GM21447 (cell line): ENCODE measurements at regions not wholly inside any gene's neighbourhood (a gene's known extent, or its start where the extent isn't known, plus 50 kb on each side); places are given as distances from the start of the nearest gene placed in this dataset.
"Not testable (repeated sequence)": the region's sequence is repeated elsewhere in the genome, so short reads cannot be mapped to it uniquely, and the experiment has no call there.

Source experiments
- ATAC-seq: cut with Tn5 transposase; IDR thresholded peaks from one replicate; pipeline ENCODE4 v1.9.1; 2021; ENCODE audit not compliant: unreplicated experiment

GRCh38 chr2:184304006-184304405 lies 294.3 kb upstream of the ZNF804A start:
- ATAC-seq, result no peak

DNA sequence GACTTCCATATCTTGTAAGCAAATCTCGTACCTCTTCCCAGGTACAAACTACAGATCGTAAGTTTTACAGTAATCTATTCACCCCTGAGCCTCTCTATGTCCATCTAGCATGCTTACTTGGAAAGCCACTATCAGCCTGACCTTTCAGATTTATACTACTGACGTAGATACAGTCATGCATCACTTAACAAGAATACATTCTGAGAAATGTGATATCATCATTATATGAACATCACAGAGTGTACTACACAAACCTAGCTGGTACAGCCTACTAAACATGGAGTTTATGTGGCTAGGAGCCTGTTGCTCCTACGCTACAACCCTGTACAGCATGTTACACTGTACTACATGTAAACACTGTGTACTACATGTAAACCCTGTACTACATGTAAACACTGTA lies 293.2 kb upstream of the ZNF804A start:
- no peak for ATAC-seq

GRCh38 chr2:184308706-184309105 lies 289.6 kb upstream of the ZNF804A start:
- no peak for ATAC-seq

DNA sequence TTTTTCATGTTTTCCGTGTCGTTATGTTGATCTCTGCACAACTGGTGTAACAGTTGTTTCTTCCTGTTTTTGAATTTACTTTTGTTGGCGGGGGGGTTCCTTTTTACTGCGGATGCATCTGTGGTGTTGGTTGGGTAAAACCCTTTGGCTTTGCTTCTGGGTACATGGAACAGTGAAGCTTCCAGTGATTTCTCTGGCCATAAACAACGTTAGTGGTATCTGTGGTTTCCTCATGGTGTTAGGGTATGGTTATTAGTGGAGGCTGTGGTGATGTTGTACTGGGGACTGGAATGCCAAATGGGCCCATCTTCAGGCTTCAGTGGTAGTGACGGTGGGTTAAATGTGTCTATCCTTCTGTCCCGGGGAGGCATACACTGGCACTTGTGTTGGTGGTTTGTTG lies 285.4 kb upstream of the ZNF804A start:
- no peak for ATAC-seq

DNA sequence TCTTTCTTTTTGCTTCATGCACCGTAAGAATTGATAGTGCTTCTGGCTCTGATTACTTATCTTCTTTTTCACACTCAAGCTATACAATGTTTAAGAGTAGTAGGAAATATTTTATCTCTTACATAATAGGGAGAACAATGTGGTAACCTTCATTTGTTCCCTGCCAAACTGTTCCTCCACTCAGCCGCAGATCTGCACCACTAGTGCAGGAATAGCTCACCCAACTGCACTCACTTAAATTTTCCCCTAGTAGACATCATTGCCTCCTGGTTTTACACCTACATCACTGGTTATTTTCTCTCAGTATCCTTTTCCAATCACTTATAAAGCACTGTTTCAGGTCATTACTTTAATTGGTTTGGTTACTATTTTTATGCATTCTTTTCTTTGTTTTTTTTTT lies 283.5 kb upstream of the ZNF804A start:
- ATAC-seq, result no peak

DNA sequence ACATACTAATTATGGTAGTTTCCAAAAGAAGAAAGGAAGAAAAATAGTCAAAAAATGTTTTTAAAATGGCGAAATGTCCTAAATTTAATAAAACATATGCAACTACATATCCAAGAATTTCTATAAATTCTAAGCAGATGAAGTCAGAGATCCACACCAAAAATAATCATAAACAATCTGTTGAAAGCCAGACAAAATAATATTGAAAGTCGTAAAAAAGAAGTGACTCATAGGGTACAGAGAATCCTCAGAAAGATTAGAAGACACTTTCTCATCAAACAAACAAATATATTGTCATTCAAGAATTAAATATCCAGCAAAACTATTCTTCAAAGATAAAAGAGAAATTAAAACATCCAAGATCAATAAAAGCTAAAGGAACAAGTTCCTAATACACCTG lies 281.4 kb upstream of the ZNF804A start:
- ATAC-seq, result no peak

GRCh38 chr2:184322615-184323014 lies 275.7 kb upstream of the ZNF804A start:
- no peak for ATAC-seq

DNA sequence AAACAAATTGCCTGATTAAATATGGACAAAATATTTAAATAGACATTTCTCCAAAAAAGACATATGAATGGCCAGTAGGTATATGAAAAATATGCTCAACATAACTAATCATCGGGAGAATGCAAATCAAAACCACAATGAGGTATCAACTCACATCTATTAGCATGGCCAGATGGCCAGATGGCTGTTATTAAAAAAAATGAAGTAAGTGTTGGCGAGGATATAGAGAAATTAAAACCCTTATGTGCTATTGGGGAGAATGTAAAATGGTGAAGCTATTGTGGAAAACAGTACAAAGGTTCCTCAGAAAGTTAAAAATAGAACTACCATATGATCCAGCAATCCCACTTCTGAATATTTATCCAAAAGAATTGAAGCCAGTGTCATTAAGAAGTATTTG lies 272.3 kb upstream of the ZNF804A start:
- ATAC-seq, result no peak

DNA sequence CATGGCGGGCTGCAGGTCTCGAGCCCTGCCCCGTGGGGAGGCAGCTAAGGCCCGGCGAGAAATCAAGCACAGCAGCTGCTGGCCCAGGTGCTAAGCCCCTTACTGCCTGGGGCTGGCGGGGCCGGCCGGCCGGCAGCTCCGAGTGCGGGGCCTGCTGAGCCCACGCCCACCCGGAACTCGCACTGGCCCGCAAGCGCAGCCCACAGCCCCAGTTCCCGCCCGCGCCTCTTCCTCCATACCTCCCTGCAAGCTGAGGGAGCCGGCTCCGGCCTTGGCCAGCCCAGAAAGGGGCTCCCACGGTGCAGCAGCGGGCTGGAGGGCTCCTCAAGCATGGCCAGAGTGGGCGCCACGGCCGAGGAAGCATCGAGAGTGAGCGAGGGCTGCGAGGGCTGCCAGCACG lies 270.5 kb upstream of the ZNF804A start:
- not testable (repeated sequence) for ATAC-seq

GRCh38 chr2:184330561-184330960 lies 267.8 kb upstream of the ZNF804A start:
- ATAC-seq, result not testable (repeated sequence)

DNA sequence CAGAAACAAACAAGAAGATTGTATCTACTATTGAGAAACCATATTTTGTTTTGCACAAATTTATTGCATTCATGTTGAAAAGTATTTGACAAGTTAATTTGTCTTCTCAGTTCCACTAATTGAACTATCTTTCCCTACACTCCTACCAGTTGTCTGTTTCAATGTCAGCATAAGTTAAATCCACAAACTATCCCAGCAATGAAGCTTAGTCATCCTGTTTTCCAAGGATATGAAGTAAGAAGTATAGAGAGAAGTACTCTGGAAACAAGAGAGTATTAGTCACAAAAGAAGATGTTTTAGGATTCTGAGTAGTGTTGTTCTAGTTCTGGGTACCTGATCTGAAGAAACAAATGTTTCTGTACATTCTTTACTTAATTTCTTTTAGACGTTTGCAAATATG lies 261.6 kb upstream of the ZNF804A start:
- no peak for ATAC-seq

DNA sequence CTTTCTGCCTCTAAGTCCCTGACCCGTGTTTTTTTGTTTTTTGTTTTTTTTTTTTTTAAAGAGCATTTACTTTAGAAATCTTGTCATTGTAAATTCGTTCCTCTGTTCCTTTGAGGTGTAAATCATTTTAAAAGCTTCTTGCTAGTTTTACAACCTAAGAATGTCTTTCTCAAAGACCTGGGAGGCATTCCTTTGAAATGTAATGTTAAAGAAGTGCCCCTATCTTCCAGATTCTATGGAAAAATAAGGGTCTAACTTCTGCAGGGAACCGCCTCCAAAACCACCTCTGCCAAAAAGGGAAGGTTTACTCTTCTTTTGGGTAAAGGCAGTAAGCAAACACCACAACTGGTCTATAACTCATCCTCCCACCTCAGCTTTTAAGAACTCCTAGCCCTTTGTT lies 259.6 kb upstream of the ZNF804A start:
- ATAC-seq, result no peak

DNA sequence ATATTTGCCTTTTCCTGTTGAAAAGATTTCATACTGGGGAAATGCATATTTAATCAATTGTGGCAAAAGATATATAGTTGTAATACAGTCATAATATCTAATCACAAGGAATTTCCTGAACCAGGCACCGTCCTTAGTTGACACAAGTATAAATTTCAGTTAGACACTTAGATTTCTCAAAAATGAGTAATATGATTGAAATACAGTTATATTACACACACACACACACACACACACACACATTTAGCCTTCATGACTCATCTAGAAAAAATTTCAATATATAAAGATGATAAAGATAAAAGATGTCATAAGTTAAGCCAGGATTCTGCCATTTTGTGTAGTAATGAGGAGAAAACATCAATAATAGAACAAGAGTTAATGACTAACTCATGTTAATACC lies 258.4 kb upstream of the ZNF804A start:
- ATAC-seq, result no peak

DNA sequence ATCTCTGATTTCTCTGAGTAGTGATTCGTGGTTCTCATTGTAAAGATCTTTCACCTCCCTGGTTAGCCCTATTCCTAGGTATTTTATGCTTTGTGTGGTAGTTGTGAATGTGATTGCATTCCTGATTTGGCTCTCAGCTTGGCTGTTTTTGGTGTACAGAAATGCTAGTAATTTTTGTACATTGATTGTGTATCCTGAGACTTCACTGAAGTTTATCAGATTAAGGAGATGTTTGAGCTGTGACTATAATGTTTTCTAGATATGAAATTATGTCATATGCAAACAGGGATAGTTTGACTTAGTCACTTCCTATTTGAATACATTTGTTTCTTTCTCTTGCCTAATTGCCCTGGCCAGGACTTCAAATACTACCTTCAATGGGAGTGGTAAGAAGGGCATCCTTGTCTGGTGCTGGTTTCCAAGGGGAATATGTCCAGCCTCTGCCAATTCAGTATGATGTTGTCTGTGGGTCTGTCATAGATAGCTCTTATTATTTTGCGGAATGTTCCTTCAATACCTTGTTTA lies 251.9 kb upstream of the ZNF804A start:
- no peak for ATAC-seq

DNA sequence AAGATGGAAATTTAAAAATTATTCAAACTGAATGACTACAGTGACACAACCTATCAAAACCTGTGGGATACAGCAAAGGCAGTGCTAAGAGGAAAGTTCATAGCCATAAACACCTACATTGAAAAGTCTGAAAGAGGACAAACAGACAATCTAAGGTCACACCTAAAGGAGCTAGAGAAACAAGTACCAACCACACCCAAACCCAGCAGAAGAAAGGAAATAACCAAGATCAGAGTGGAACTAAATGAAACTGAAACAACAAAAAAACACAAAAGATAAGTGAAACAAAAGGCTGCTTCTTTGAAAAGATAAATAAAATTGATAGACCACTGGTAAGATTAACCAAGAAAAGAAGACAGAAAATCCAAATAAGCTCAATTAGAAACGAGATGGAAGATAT lies 247.2 kb upstream of the ZNF804A start:
- ATAC-seq, result no peak

- no peak for ATAC-seq
Observed at GRCh38 chr2:184357033-184357432, 241.3 kb upstream of the ZNF804A start.

DNA sequence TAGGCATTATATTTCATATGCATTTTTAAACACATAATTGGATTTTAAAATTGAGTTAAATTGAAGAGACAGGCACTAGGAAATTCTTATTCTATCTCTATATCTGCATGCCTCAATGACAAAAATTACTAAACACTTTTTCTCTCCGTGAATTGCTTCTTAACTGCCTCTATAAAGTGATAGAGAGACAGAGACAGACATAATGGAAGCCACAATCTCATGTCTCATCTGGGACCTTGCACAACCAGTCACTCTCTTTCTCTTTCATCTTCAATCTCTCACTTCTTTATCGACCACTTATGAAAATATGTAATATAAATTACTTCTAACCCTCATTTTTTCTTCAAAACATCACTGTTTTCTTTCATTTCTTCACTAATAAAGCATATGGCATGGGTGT lies 238.9 kb upstream of the ZNF804A start:
- no peak for ATAC-seq

DNA sequence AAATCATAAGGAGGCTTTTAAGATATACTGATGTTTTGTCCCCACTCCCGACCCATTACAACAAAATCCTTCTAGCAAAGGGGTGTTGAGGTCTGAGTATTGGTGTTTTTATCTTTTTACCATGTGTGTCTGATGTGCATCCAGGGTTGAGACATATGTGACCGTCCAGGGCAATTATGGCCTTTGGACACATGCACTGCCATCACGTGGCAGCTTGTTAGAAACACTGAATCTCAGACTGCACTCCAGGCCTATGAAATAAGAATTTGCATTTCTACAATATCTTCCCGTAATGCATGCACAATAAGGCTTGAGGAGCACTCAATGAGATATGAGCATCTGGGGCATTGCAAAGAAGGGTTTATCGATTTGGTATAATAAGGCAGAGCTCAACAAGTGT lies 235.1 kb upstream of the ZNF804A start:
- ATAC-seq, result no peak

GRCh38 chr2:184367211-184367610 lies 231.1 kb upstream of the ZNF804A start:
- no peak for ATAC-seq

DNA sequence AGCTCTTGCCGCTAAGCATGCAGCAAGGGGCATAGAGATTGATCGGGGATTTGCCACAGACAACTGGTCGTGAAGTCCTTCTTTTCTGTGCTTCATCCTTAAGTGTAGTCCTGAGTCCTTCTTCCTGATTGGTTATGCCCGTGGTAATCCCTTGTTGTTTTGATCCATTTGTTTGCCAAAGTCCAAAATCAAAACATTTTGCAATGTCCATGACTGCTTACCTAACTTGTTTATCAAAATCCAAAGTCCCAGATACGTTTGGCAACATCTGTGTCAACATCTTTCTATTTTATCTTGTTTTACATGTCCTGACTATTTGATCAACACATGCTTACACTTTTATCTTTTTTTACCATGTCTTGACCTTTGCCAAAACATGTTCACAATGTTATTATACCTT lies 229.0 kb upstream of the ZNF804A start:
- ATAC-seq, result no peak

DNA sequence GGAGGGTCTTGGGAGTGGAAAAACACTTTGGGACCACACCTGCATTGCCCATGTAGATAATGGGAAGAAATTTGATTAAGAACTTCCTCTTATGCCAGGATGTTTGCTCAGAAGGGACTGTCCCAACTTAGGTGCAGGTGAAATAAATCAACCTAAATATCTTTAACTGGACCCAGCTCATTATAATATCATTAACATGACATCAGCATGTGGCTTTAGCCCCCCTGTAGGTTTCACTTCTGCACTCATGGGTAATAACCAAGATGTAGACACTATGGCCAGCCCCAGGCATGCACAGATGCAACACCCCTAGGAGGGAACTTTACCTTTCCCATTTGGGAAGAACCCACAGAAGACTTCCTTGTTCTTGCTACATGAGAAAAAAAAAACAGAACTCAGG lies 227.4 kb upstream of the ZNF804A start:
- ATAC-seq, result no peak

DNA sequence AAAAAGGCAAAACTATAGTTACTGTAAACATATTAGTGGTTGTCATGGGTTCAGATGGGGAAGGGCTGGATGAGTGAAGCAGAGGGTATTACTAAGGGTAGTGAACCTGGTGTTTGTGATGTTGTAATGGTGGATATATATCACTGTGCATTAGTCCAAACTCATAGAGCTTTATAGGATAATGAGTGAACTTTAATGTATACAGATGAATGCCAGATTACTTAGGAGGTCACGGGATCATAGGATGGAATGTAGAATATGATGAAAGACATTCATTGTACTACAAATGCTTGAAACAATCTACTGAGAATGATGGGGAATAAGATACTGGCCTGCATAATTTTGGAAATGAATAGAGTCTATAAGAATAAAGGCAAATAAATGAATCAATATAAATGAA lies 226.7 kb upstream of the ZNF804A start:
- no peak for ATAC-seq

- ATAC-seq, result no peak
Observed at GRCh38 chr2:184372484-184372883, 225.8 kb upstream of the ZNF804A start.

- no peak for ATAC-seq
Observed at GRCh38 chr2:184394642-184395041, 203.7 kb upstream of the ZNF804A start.
